Mesenchymal stem cell (in vitro differentiated cells and primary cell): ENCODE measurements at regions not wholly inside any gene's neighbourhood (a gene's known extent, or its start where the extent isn't known, plus 50 kb on each side); places are given as distances from the start of the nearest gene placed in this dataset.
A peak's percentile ranks its signal among the peaks of the same experiment; 100 is the strongest.

Experiments
- DNase-seq: peaks from one replicate; pipeline ENCODE4 v3.0.0-alpha.2; 2013
- H2AFZ ChIP-seq: one replicate; pipeline ENCODE4 v1.6.1; 2013; ENCODE audit warnings: low read depth, mild to moderate bottlenecking, control low read depth, inconsistent platforms, low read length, moderate library complexity
- H2AK5ac ChIP-seq: 2 replicates; pipeline ENCODE4 v1.6.1; 2013; ENCODE audit warnings: low read length, moderate library complexity, mild to moderate bottlenecking, inconsistent platforms; ENCODE audit not compliant: severe bottlenecking
- H2BK120ac ChIP-seq: one replicate; pipeline ENCODE4 v1.6.1; 2013; ENCODE audit warnings: low read depth, mild to moderate bottlenecking, inconsistent platforms, low read length, moderate library complexity
- H2BK12ac ChIP-seq, 2 experiments: one replicate each; pipeline ENCODE4 v1.6.1; 2013; ENCODE audit warnings: inconsistent platforms in 2 of 2, low read length in 2 of 2, mild to moderate bottlenecking in 2 of 2, moderate library complexity in 2 of 2, control low read depth in 1 of 2
- H2BK15ac ChIP-seq: one replicate; pipeline ENCODE4 v1.6.1; 2013; ENCODE audit warnings: mild to moderate bottlenecking, low read depth, inconsistent platforms; ENCODE audit not compliant: poor library complexity, severe bottlenecking
- H2BK5ac ChIP-seq: 2 replicates; pipeline ENCODE4 v1.6.1; 2013; ENCODE audit warnings: low read depth, mild to moderate bottlenecking, low read length, control low read depth, inconsistent platforms; ENCODE audit not compliant: poor library complexity, severe bottlenecking
- H3K14ac ChIP-seq, 2 experiments: one replicate each; pipeline ENCODE4 v1.6.1; 2013; ENCODE audit warnings: inconsistent platforms in 2 of 2, low read length in 2 of 2, control low read depth in 1 of 2, mild to moderate bottlenecking in 1 of 2, moderate library complexity in 1 of 2
- H3K18ac ChIP-seq, 2 experiments: one replicate each; pipeline ENCODE4 v1.6.1; 2013; ENCODE audit warnings: inconsistent platforms in 2 of 2, low read length in 2 of 2, control low read depth in 1 of 2, low read depth in 1 of 2, mild to moderate bottlenecking in 1 of 2
- H3K23ac ChIP-seq, 2 experiments: one replicate each; pipeline ENCODE4 v1.6.1; 2013; ENCODE audit warnings: inconsistent platforms in 2 of 2, low read length in 2 of 2, mild to moderate bottlenecking in 2 of 2, moderate library complexity in 2 of 2, control low read depth in 1 of 2
- H3K27ac ChIP-seq: 2 replicates; pipeline ENCODE4 v1.5.1; 2013; ENCODE audit warnings: mild to moderate bottlenecking, moderate library complexity, low read length, control low read depth, inconsistent platforms; ENCODE audit not compliant: poor library complexity, severe bottlenecking
- H3K27me3 ChIP-seq, 2 experiments: 2 replicates each; pipeline versions ENCODE4 v1.6.1 to v1.7.0; 2013; ENCODE audit warnings: low read length in 2 of 2, mild to moderate bottlenecking in 2 of 2, moderate library complexity in 2 of 2, control low read depth in 1 of 2, inconsistent platforms in 1 of 2; ENCODE audit not compliant: control insufficient read depth in 1 of 2, insufficient read depth in 1 of 2
- H3K36me3 ChIP-seq, 2 experiments: 2 replicates each; pipeline versions ENCODE4 v1.6.1 to v1.7.0; 2013; ENCODE audit warnings: low read length in 2 of 2, control low read depth in 1 of 2, inconsistent platforms in 1 of 2, low read depth in 1 of 2, mild to moderate bottlenecking in 1 of 2; ENCODE audit not compliant: insufficient read depth in 2 of 2, control insufficient read depth in 1 of 2
- H3K4ac ChIP-seq, 2 experiments: one replicate each; pipeline ENCODE4 v1.6.1; 2013; ENCODE audit warnings: inconsistent platforms in 2 of 2, low read length in 2 of 2, mild to moderate bottlenecking in 2 of 2, moderate library complexity in 2 of 2, control low read depth in 1 of 2, low read depth in 1 of 2
- H3K4me1 ChIP-seq: 2 replicates; pipeline ENCODE4 v1.6.1; 2013; ENCODE audit warnings: low read depth, low read length, control low read depth; ENCODE audit not compliant: control insufficient read depth, insufficient read depth
- H3K4me2 ChIP-seq: 2 replicates; pipeline ENCODE4 v1.6.1; 2013; ENCODE audit warnings: low read length, mild to moderate bottlenecking, inconsistent platforms; ENCODE audit not compliant: poor library complexity, severe bottlenecking
- H3K4me3 ChIP-seq, 2 experiments: 2 replicates each; pipeline versions ENCODE4 v1.5.1 to v1.7.0; 2013; ENCODE audit warnings: low read length in 2 of 2, mild to moderate bottlenecking in 2 of 2, control low read depth in 1 of 2, low read depth in 1 of 2; ENCODE audit not compliant: insufficient read depth in 1 of 2
- H3K79me1 ChIP-seq: replicated peaks from 2 replicates; pipeline ENCODE4 v1.6.1; 2013; ENCODE audit warnings: mild to moderate bottlenecking, control low read depth, low read length, inconsistent platforms; ENCODE audit not compliant: poor library complexity, severe bottlenecking
- H3K9ac ChIP-seq: 2 replicates; pipeline ENCODE4 v1.7.0; 2013; ENCODE audit warnings: mild to moderate bottlenecking, low read length, moderate library complexity
- H3K9me3 ChIP-seq: 2 replicates; pipeline ENCODE4 v1.7.0; 2013; ENCODE audit warnings: mild to moderate bottlenecking, low read length; ENCODE audit not compliant: control insufficient read depth
- H4K8ac ChIP-seq: one replicate; pipeline ENCODE4 v1.6.1; 2013; ENCODE audit warnings: inconsistent platforms, mild to moderate bottlenecking, low read length, moderate library complexity
- H4K91ac ChIP-seq: one replicate; pipeline ENCODE4 v1.6.1; 2013; ENCODE audit warnings: mild to moderate bottlenecking, low read length, inconsistent platforms
- WGBS: methylation state at CpG from one replicate; pipeline ENCODE4 v1.1.7; 2013; ENCODE audit warnings: mixed read lengths; 5-methylcytosine and 5-hydroxymethylcytosine counted together

DNA sequence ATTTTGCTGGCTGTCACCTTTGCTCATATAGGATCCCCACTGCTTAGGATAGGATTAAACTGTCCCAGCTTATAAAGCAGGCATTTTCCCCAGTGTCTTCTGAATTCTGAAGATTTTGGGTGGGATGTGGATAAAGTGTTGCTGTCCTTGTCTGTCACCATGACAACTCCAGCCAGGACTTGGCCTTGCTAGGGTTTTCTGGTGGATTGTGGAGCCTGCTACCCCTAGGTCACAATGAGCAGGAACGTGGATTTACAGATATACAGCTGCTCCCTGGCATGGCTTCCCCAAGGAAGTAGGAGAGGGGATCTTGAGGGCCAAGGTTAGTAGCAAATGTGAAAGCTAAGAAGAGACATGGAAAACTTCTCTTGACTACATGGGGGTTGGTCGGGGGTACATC is 220.7 kb downstream of the WDR11 start:
- Histone ChIP-seq H3K18ac (no peak overlapping the region), H3K9me3 (no peaks in the 10 kb centered on the region), H3K79me1 (no peaks in the 10 kb centered on the region), H3K14ac (no peak overlapping the region), H2BK15ac (no peak overlapping the region), H4K91ac (no peak overlapping the region), H2BK120ac (no peak overlapping the region), H3K36me3 (no peaks in the 10 kb centered on the region), H3K4me2 (no peak overlapping the region), H3K9ac (no peak overlapping the region), H3K4me3 (no peak overlapping the region), H3K23ac (no peak overlapping the region), H2BK5ac (no peak overlapping the region), H3K27ac (no peak overlapping the region), H4K8ac (no peak overlapping the region), H3K4ac (no peak overlapping the region), H3K27me3 (peaks cover 11 to 12% of the 10 kb centered on the region in 2 experiments), H3K4me1 (peaks cover 2% of the 10 kb centered on the region), H2BK12ac (no peak overlapping the region), H2AK5ac (no peak overlapping the region), H2AFZ (no peak overlapping the region)
- 100% methylated on average over 2 of the region's 2 CpGs for WGBS
- no peak for DNase-seq

- Histone ChIP-seq H3K4ac (no peak overlapping the region), H3K4me3 (no peak overlapping the region), H3K27ac (no peak overlapping the region), H3K79me1 (no peaks in the 10 kb centered on the region), H3K18ac (no peak overlapping the region), H4K8ac (no peak overlapping the region), H2AFZ (no peak overlapping the region), H3K4me1 (peaks cover 3% of the 10 kb centered on the region), H3K4me2 (no peak overlapping the region), H2BK15ac (no peak overlapping the region), H4K91ac (no peak overlapping the region), H3K36me3 (no peaks in the 10 kb centered on the region), H2BK5ac (no peak overlapping the region), H2BK12ac (no peak overlapping the region), H2BK120ac (no peak overlapping the region), H3K14ac (no peak overlapping the region), H3K9ac (no peak overlapping the region), H3K23ac (no peak overlapping the region), H2AK5ac (no peak overlapping the region), H3K9me3 (no peaks in the 10 kb centered on the region), H3K27me3 (peaks cover 11 to 26% of the 10 kb centered on the region in 2 experiments)
- no peak for DNase-seq
- 73% methylated on average over 5 of the region's 5 CpGs for WGBS
Measured at GRCh38 chr10:121073728-121074127, 222.6 kb downstream of the WDR11 start.

GRCh38 chr10:121076776-121077715 is 225.9 kb downstream of the WDR11 start:
- Histone ChIP-seq H3K27me3 (peaks cover 24 to 45% of the 10 kb centered on the region in 2 experiments), H2BK15ac (no peak overlapping the region), H3K9ac (no peak overlapping the region), H3K14ac (no peak overlapping the region), H2BK120ac (no peak overlapping the region), H4K8ac (no peak overlapping the region), H2BK12ac (no peak overlapping the region), H3K4me1 (peaks cover 3% of the 10 kb centered on the region), H3K27ac (no peak overlapping the region), H2BK5ac (no peak overlapping the region), H4K91ac (no peak overlapping the region), H3K36me3 (no peaks in the 10 kb centered on the region), H3K18ac (no peak overlapping the region), H2AFZ (no peak overlapping the region), H3K23ac (no peak overlapping the region), H3K4me3 (no peak overlapping the region), H3K9me3 (no peaks in the 10 kb centered on the region), H3K79me1 (no peaks in the 10 kb centered on the region), H3K4ac (no peak overlapping the region), H3K4me2 (no peak overlapping the region), H2AK5ac (no peak overlapping the region)
- WGBS: 60% methylated on average over 12 of the region's 12 CpGs
- peak; percentile 88 for DNase-seq

DNA sequence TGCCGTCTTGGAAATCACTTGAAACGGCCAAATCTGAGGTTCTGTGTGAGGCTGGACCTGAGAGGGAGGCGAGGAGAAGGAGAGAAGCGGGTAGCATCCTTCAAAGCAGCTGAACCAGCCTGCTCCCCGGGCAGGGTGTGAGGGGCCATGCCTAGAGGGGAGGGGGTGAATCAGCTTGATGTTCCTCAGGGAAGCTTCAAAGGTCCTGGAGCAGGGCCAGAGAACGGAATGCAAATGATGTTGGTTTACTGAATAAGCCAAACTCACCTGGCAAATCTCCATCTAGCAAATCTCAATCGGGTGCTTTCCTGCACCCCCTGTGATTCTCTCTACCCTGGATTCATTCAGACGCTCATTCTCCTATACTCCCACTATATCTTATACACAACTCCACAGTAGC is 226.9 kb downstream of the WDR11 start:
- no peaks in the 10 kb centered on the region for H3K9me3 ChIP-seq
- no peak overlapping the region for H3K18ac ChIP-seq
- WGBS: 90% methylated on average over 8 of the region's 8 CpGs
- no peak overlapping the region for H2AK5ac ChIP-seq
- no peak overlapping the region for H3K4ac ChIP-seq
- no peak overlapping the region for H3K4me2 ChIP-seq
- H3K79me1 ChIP-seq: no peaks in the 10 kb centered on the region
- no peak overlapping the region for H2BK120ac ChIP-seq
- H3K23ac ChIP-seq: no peak overlapping the region
- H3K4me3 ChIP-seq: no peak overlapping the region
- H3K27ac ChIP-seq: no peak overlapping the region
- no peak overlapping the region for H4K8ac ChIP-seq
- peak overlapping the region in 1 of 2 experiments; percentile 80 for H2BK12ac ChIP-seq
- no peak overlapping the region for H2BK5ac ChIP-seq
- H3K14ac ChIP-seq: no peak overlapping the region
- peak overlapping the region; percentile 29 for H2BK15ac ChIP-seq
- peaks cover 24 to 45% of the 10 kb centered on the region in 2 experiments for H3K27me3 ChIP-seq
- no peak for DNase-seq
- H3K9ac ChIP-seq: no peak overlapping the region
- no peaks in the 10 kb centered on the region for H3K36me3 ChIP-seq
- no peak overlapping the region for H4K91ac ChIP-seq
- H2AFZ ChIP-seq: no peak overlapping the region
- H3K4me1 ChIP-seq: peaks cover 3% of the 10 kb centered on the region
